GM23338 (cell line): ENCODE measurements at regions not wholly inside any gene's neighbourhood (a gene's known extent, or its start where the extent isn't known, plus 50 kb on each side); places are given as distances from the start of the nearest gene placed in this dataset.

ENCODE experiments used
- ATAC-seq: fragments of 200-7000 bp; cut with Tn5 transposase; 3 replicates; pipeline ENCODE4 v1.9.1; 2020
- DNase-seq: peaks from one replicate; pipeline ENCODE4 v3.0.0-alpha.2; 2015; ENCODE audit warnings: low spot score
- H2AFZ ChIP-seq: fragments of 200-600 bp; sonication (generic); 2 replicates; pipeline ENCODE4 v1.8.0; 2016; ENCODE audit warnings: antibody characterized with exemption, mild to moderate bottlenecking, moderate library complexity
- H3F3A ChIP-seq: fragments of 200-600 bp; sonication (generic); replicated peaks from 2 replicates; pipeline ENCODE4 v1.8.0; 2017; ENCODE audit warnings: antibody characterized with exemption, mixed run types, low read depth
- H3K27ac ChIP-seq: fragments of 200-600 bp; sonication (generic); 2 replicates; pipeline ENCODE4 v1.6.1; 2016; ENCODE audit warnings: low read depth
- H3K27me3 ChIP-seq: fragments of 200-600 bp; sonication (generic); 2 replicates; pipeline ENCODE4 v1.8.0; 2016; ENCODE audit warnings: mild to moderate bottlenecking, mixed run types, moderate library complexity; ENCODE audit not compliant: insufficient read depth
- H3K36me3 ChIP-seq: fragments of 200-600 bp; sonication (generic); 2 replicates; pipeline ENCODE4 v1.8.0; 2016; ENCODE audit warnings: mild to moderate bottlenecking; ENCODE audit not compliant: insufficient read depth
- H3K4me1 ChIP-seq: fragments of 200-600 bp; sonication (generic); 2 replicates; pipeline ENCODE4 v1.8.0; 2016; ENCODE audit warnings: mild to moderate bottlenecking, moderate library complexity; ENCODE audit not compliant: insufficient read depth
- H3K4me2 ChIP-seq: fragments of 200-600 bp; sonication (generic); 2 replicates; pipeline ENCODE4 v1.7.1; 2017; ENCODE audit warnings: mixed run types
- H3K4me3 ChIP-seq: fragments of 200-600 bp; sonication (generic); 2 replicates; pipeline ENCODE4 v1.6.1; 2016; ENCODE audit warnings: mixed run types
- H3K79me2 ChIP-seq: fragments of 200-600 bp; sonication (generic); replicated peaks from 2 replicates; pipeline ENCODE4 v1.8.0; 2017; ENCODE audit warnings: mild to moderate bottlenecking; ENCODE audit not compliant: insufficient read depth
- H3K9me2 ChIP-seq: fragments of 200-600 bp; sonication (generic); 2 replicates; pipeline ENCODE4 v1.8.0; 2017; ENCODE audit not compliant: insufficient read depth
- H4K20me1 ChIP-seq: fragments of 200-600 bp; sonication (generic); replicated peaks from 2 replicates; pipeline ENCODE4 v1.8.0; 2017; ENCODE audit warnings: mild to moderate bottlenecking; ENCODE audit not compliant: insufficient read depth
- H3K27ac Mint-ChIP-seq: 2 replicates; pipeline ENCODE4 v1.8.0; 2020; ENCODE audit warnings: inconsistent platforms, mild to moderate bottlenecking, moderate library complexity, mixed read lengths
- H3K27me3 Mint-ChIP-seq: 3 replicates; pipeline ENCODE4 v1.8.0; 2022; ENCODE audit warnings: low read depth, mild to moderate bottlenecking, moderate library complexity, mixed read lengths, inconsistent platforms; ENCODE audit not compliant: insufficient read depth, poor library complexity
- H3K36me3 Mint-ChIP-seq: 3 replicates; pipeline ENCODE4 v1.8.0; 2021; ENCODE audit warnings: low read depth, mild to moderate bottlenecking, inconsistent platforms, moderate library complexity, mixed read lengths
- H3K4me1 Mint-ChIP-seq: 3 replicates; pipeline ENCODE4 v1.8.0; 2020; ENCODE audit warnings: mild to moderate bottlenecking, inconsistent platforms, mixed read lengths
- H3K4me3 Mint-ChIP-seq: 3 replicates; pipeline ENCODE4 v1.8.0; 2021; ENCODE audit warnings: moderate library complexity, mild to moderate bottlenecking, inconsistent platforms, mixed read lengths
- H3K9me3 Mint-ChIP-seq: 3 replicates; pipeline ENCODE4 v1.8.0; 2020; ENCODE audit warnings: moderate library complexity, mild to moderate bottlenecking, inconsistent platforms, mixed read lengths
- EZH2 ChIP-seq: fragments of 200-600 bp; sonication (generic); IDR thresholded peaks from one replicate; pipeline ENCODE4 v1.8.0; 2017; ENCODE audit warnings: antibody characterized with exemption, mild to moderate bottlenecking, low read depth; ENCODE audit not compliant: unreplicated experiment
- POLR2AphosphoS5 ChIP-seq: IDR thresholded peaks from 2 replicates; pipeline ENCODE4 v1.6.1; 2016; ENCODE audit warnings: antibody characterized with exemption, low read depth
- STAT1 ChIP-seq: IDR thresholded peaks from one replicate; pipeline ENCODE4 v1.6.1; 2016; ENCODE audit warnings: antibody characterized with exemption; ENCODE audit not compliant: unreplicated experiment
- ZNF462 ChIP-seq: fragments of 250-450 bp; sonication (Bioruptor Pico); IDR thresholded peaks from 2 replicates; pipeline ENCODE4 v1.5.0; 2020; ENCODE audit warnings: mild to moderate bottlenecking, moderate library complexity

DNA sequence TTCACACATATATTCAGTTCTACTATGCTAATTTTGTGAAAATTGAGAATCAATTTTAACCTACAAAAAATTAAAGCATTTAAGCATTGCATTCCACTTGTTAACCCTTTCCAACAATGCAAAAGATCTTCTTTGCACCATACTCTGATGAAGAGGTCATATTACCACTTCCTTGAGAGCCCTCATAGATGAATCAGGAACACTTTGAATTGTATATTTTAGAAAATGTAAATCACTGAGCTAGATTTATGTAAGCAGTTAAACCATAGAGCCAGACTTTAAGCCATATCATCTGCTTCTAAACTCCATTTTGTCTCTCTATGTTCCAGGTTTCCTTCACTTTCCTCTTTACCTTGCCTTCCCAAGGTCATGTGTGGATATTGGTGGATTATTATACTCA is 56.5 kb upstream of the CDH18 start:
- H3K4me1 ChIP-seq = no peaks in the 10 kb centered on the region
- peaks cover 6% of the 10 kb centered on the region; the same call in 2 of the 3 replicates for H3K4me1 Mint-ChIP-seq

More for the DNA sequence above, 56.5 kb upstream of the CDH18 start:
- H4K20me1 ChIP-seq = no peaks in the 10 kb centered on the region
- H3K79me2 ChIP-seq = no peaks in the 10 kb centered on the region
- Mint-ChIP-seq H3K4me3 (no peak overlapping the region), H3K27ac (no peak overlapping the region), H3K27me3 (no peaks in the 10 kb centered on the region), H3K36me3 (no peaks in the 10 kb centered on the region), H3K9me3 (no peaks in the 10 kb centered on the region)
- H3K4me2 ChIP-seq = no peak overlapping the region
- TF ChIP-seq EZH2 (no peak), STAT1 (no peak), POLR2AphosphoS5 (no peak), ZNF462 (no peak)
- H3K27ac ChIP-seq = no peak overlapping the region
- ATAC-seq = no peak
- no peak overlapping the region for H2AFZ ChIP-seq
- H3K9me2 ChIP-seq = no peaks in the 10 kb centered on the region
- H3K27me3 ChIP-seq = no peaks in the 10 kb centered on the region
- no peak overlapping the region for H3K4me3 ChIP-seq
- no peaks in the 10 kb centered on the region for H3K36me3 ChIP-seq
- DNase-seq = no peak
- H3F3A ChIP-seq = no peaks in the 10 kb centered on the region
